HCT116 (cell line): ENCODE measurements at regions not wholly inside any gene's neighbourhood (a gene's known extent, or its start where the extent isn't known, plus 50 kb on each side); places are given as distances from the start of the nearest gene placed in this dataset.

Source experiments
- ATAC-seq: fragments of 200-7000 bp; cut with Tn5 transposase; 2 replicates; pipeline ENCODE4 v1.9.1; 2020; ENCODE audit warnings: mild to moderate bottlenecking, moderate library complexity
- BruUV-seq: library from RNA; stranded (reverse); fragments of 400-500 nt; replicated peaks from 2 replicates; lab custom pipeline; 2021; lab: Mats Ljungman, UMichigan
- CTCF ChIA-PET: fragments of 300-600 bp; sonication (Branson Sonifier 250); formaldehyde crosslinking; loops from one replicate; lab custom pipeline; 2021; ENCODE audit warnings: antibody characterized with exemption; lab: Charles Lee
- POLR2A ChIA-PET: fragments of 300-600, 350-600 bp; sonication (Branson Sonifier 250); formaldehyde crosslinking; loops from one replicate; lab custom pipeline; 2021; ENCODE audit warnings: antibody characterized with exemption; lab: Charles Lee
- RAD21 ChIA-PET, 2 experiments: fragments of 300-600 bp; sonication (Branson Sonifier 250); formaldehyde crosslinking; loops; one replicate each; lab custom pipeline; 2023; ENCODE audit warnings: low total read pairs in 2 of 2; ENCODE audit not compliant: uncharacterized antibody in 2 of 2, unreplicated experiment in 2 of 2, low non-redundant PET in 1 of 2; lab: Charles Lee
- DNase-seq: peaks from one replicate; pipeline ENCODE4 v3.0.0-alpha.2; 2010; ENCODE audit warnings: low read depth, low spot score
- H2AFZ ChIP-seq: fragments of 200-600 bp; shearing (Covaris generic), sonication (generic); 2 replicates; pipeline ENCODE4 v1.6.1; 2017; ENCODE audit warnings: low read depth, mixed run types, mixed read lengths, antibody characterized with exemption, low read length; ENCODE audit not compliant: poor library complexity, severe bottlenecking
- H3K27ac ChIP-seq: 2 replicates; pipeline ENCODE4 v1.5.1; 2012; ENCODE audit warnings: low read depth, low read length
- H3K27me3 ChIP-seq: fragments of 200-600 bp; sonication (generic); 2 replicates; pipeline ENCODE4 v1.6.1; 2016; ENCODE audit warnings: mixed run types, low read length, mixed read lengths; ENCODE audit not compliant: insufficient read depth
- H3K36me3 ChIP-seq, 2 experiments: fragments of 200-500 bp in 1 of 2; fragments of 200-600 bp in 1 of 2; sonication (Bioruptor generic) in 1 of 2; sonication (generic) in 1 of 2; 2 replicates each; pipeline versions ENCODE4 v1.5.1 to v1.6.1; 2014 to 2016; ENCODE audit warnings: low read length in 2 of 2, inconsistent platforms in 1 of 2, mixed read lengths in 1 of 2, mixed run types in 1 of 2; ENCODE audit not compliant: insufficient read depth in 2 of 2, control insufficient read depth in 1 of 2
- H3K4me1 ChIP-seq, 2 experiments: fragments of 200-600 bp in 1 of 2; sonication (generic) in 1 of 2; 2 replicates each; pipeline versions ENCODE4 v1.5.1 to v1.6.1; 2012 to 2017; ENCODE audit warnings: low read length in 2 of 2, inconsistent platforms in 1 of 2, mild to moderate bottlenecking in 1 of 2, mixed read lengths in 1 of 2, mixed run types in 1 of 2, moderate library complexity in 1 of 2; ENCODE audit not compliant: insufficient read depth in 2 of 2, control insufficient read depth in 1 of 2
- H3K4me2 ChIP-seq: fragments of 200-600 bp; sonication (generic); 2 replicates; pipeline ENCODE4 v1.6.1; 2017; ENCODE audit warnings: mixed run types, low read length, mixed read lengths
- H3K4me3 ChIP-seq, 2 experiments: fragments of 200-600 bp in 1 of 2; sonication (generic) in 1 of 2; replicated peaks in 1 of 2; 2 replicates each; pipeline ENCODE4 v1.5.1; 2011 to 2016; ENCODE audit warnings: low read length in 2 of 2, control low read depth in 1 of 2, low read depth in 1 of 2, mild to moderate bottlenecking in 1 of 2, mixed read lengths in 1 of 2, mixed run types in 1 of 2
- H3K79me2 ChIP-seq: fragments of 200-600 bp; sonication (generic); 2 replicates; pipeline ENCODE4 v1.6.1; 2017; ENCODE audit warnings: mild to moderate bottlenecking, mixed run types, low read length, moderate library complexity, mixed read lengths; ENCODE audit not compliant: insufficient read depth
- H3K9ac ChIP-seq: fragments of 200-600 bp; sonication (generic); 2 replicates; pipeline ENCODE4 v1.6.1; 2016; ENCODE audit warnings: low read length, mixed read lengths
- H3K9me2 ChIP-seq: fragments of 200-600 bp; sonication (generic), shearing (Covaris generic); 2 replicates; pipeline ENCODE4 v1.6.1; 2017; ENCODE audit warnings: mixed run types, mild to moderate bottlenecking, moderate library complexity; ENCODE audit not compliant: insufficient read depth
- H3K9me3 ChIP-seq, 2 experiments: fragments of 200-500 bp in 1 of 2; fragments of 200-600 bp in 1 of 2; sonication (Bioruptor generic) in 1 of 2; sonication (generic) in 1 of 2; 2 replicates each; pipeline ENCODE4 v1.6.1; 2014 to 2017; ENCODE audit warnings: low read length in 2 of 2, mixed read lengths in 2 of 2, inconsistent platforms in 1 of 2, low read depth in 1 of 2, mild to moderate bottlenecking in 1 of 2, mixed run types in 1 of 2, moderate library complexity in 1 of 2; ENCODE audit not compliant: control insufficient read depth in 1 of 2, insufficient read depth in 1 of 2
- H4K20me1 ChIP-seq: fragments of 200-600 bp; sonication (generic), shearing (Covaris generic); 2 replicates; pipeline ENCODE4 v1.6.1; 2017; ENCODE audit warnings: mixed run types, mild to moderate bottlenecking, moderate library complexity; ENCODE audit not compliant: insufficient read depth
- CBX3 ChIP-seq: IDR thresholded peaks from 2 replicates; pipeline ENCODE4 v1.6.1; 2012; ENCODE audit warnings: low read depth
- CTCF ChIP-seq, 3 experiments: fragments of 200-600 bp in 1 of 3; sonication (generic) in 1 of 3; IDR thresholded peaks in 2 of 3; conservative IDR thresholded peaks in 1 of 3; 2 replicates each; pipeline ENCODE4 v1.5.1; 2012 to 2017; ENCODE audit warnings: low read depth in 2 of 3, low read length in 2 of 3, antibody characterized with exemption in 1 of 3, borderline replicate concordance in 1 of 3, control low read depth in 1 of 3, mild to moderate bottlenecking in 1 of 3, mixed read lengths in 1 of 3, mixed run types in 1 of 3, moderate library complexity in 1 of 3; ENCODE audit not compliant: insufficient read depth in 1 of 3
- EGR1 ChIP-seq: IDR thresholded peaks from 2 replicates; pipeline ENCODE4 v1.6.1; 2012; ENCODE audit warnings: low read depth
- ELF1 ChIP-seq: IDR thresholded peaks from 2 replicates; pipeline ENCODE4 v1.6.1; 2012; ENCODE audit warnings: low read depth, borderline replicate concordance
- EZH2phosphoT487 ChIP-seq: fragments of 200-600 bp; IDR thresholded peaks from 2 replicates; pipeline ENCODE4 v1.6.1; 2018; ENCODE audit warnings: antibody characterized with exemption, borderline replicate concordance
- JUND ChIP-seq: IDR thresholded peaks from 2 replicates; pipeline ENCODE4 v1.6.1; 2012
- MAX ChIP-seq: IDR thresholded peaks from 2 replicates; pipeline ENCODE4 v1.6.1; 2012
- POLR2AphosphoS5 ChIP-seq: IDR thresholded peaks from 2 replicates; pipeline ENCODE4 v1.6.1; 2011; ENCODE audit warnings: mild to moderate bottlenecking, low read depth, low read length, moderate library complexity
- SIN3A ChIP-seq: IDR thresholded peaks from 2 replicates; pipeline ENCODE4 v1.6.1; 2012; ENCODE audit warnings: low read depth
- SP1 ChIP-seq: IDR thresholded peaks from 2 replicates; pipeline ENCODE4 v1.6.1; 2012; ENCODE audit warnings: low read depth
- TCF7L2 ChIP-seq: IDR thresholded peaks from 2 replicates; pipeline ENCODE4 v1.7.0; 2011; ENCODE audit warnings: borderline replicate concordance, inconsistent platforms; ENCODE audit not compliant: insufficient read depth, insufficient read length; ENCODE audit errors: extremely low read depth
- YY1 ChIP-seq: IDR thresholded peaks from 2 replicates; pipeline ENCODE4 v1.6.1; 2011; ENCODE audit warnings: low read length, low read depth, moderate library complexity, mild to moderate bottlenecking; ENCODE audit not compliant: insufficient replicate concordance; ENCODE audit errors: extremely low read depth
- ZBTB33 ChIP-seq: IDR thresholded peaks from 2 replicates; pipeline ENCODE4 v1.6.1; 2011; ENCODE audit warnings: mild to moderate bottlenecking, low read length, moderate library complexity; ENCODE audit not compliant: insufficient replicate concordance; ENCODE audit errors: extremely low read depth
- ZFX ChIP-seq: fragments of 450-650 bp; IDR thresholded peaks from 2 replicates; pipeline ENCODE4 v1.6.1; 2017
- ZNF274 ChIP-seq: fragments of 200-500 bp; sonication (Bioruptor generic); IDR thresholded peaks from 2 replicates; pipeline ENCODE4 v1.6.1; 2014; ENCODE audit warnings: mild to moderate bottlenecking, low read depth, low read length, inconsistent platforms
- intact Hi-C: fragments of 100-400 bp; cut with micrococcal nuclease; formaldehyde crosslinking; loops from 2 replicates; pipeline ENCODE4 v1.10.0; 2022

- no peaks in the 10 kb centered on the region for H3K79me2 ChIP-seq
- no peaks in the 10 kb centered on the region for H3K9me2 ChIP-seq
- H4K20me1 ChIP-seq = no peaks in the 10 kb centered on the region
- H3K9me3 ChIP-seq = no peaks in the 10 kb centered on the region
- no peak overlapping the region for H2AFZ ChIP-seq
- RAD21 ChIA-PET = no interaction called here
- no peak overlapping the region for H3K4me3 ChIP-seq
- intact Hi-C loops = no loop called here
- no peak overlapping the region for H3K4me2 ChIP-seq
- no peaks in the 10 kb centered on the region for H3K36me3 ChIP-seq
- CTCF ChIA-PET = no interaction called here
- no peak for TF ChIP-seq SP1
- no peak for TF ChIP-seq CBX3
- TF ChIP-seq POLR2AphosphoS5 = no peak
- TF ChIP-seq SIN3A = no peak
- TF ChIP-seq ZBTB33 = no peak
- no peak for TF ChIP-seq ELF1
- no peak for TF ChIP-seq ZFX
- TF ChIP-seq CTCF (IDR thresholded peaks at IDR 0.05 in 2 of 3, conservative IDR thresholded peaks at IDR 0.05 in 1 of 3; ENCODE audit: borderline replicate concordance in 1 of 3, insufficient read depth in 1 of 3, low read depth in 2 of 3, low read length in 2 of 3) = no peak
- TF ChIP-seq JUND = no peak
- no peak for TF ChIP-seq YY1
- TF ChIP-seq EGR1 = no peak
- no peak for TF ChIP-seq EZH2phosphoT487
- TF ChIP-seq TCF7L2 = no peak
- TF ChIP-seq ZNF274 = no peak
- TF ChIP-seq MAX = no peak
- no peak overlapping the region for H3K9ac ChIP-seq
- BruUV-seq = no TSS peak
- H3K27ac ChIP-seq = no peak overlapping the region
- ATAC-seq (no peak), DNase-seq (no peak)
- POLR2A ChIA-PET = no interaction called here
- H3K4me1 ChIP-seq = no peaks in the 10 kb centered on the region
- H3K27me3 ChIP-seq = no peaks in the 10 kb centered on the region
These were observed 77.8 kb downstream of the RWDD3 start for GRCh38 chr1:95311762-95312161.
